ENCODE measurements at regions not wholly inside any gene's neighbourhood (a gene's known extent, or its start where the extent isn't known, plus 50 kb on each side); places are given as distances from the start of the nearest gene placed in this dataset.

GRCh38 chr21:34199121-34199910 is 125.9 kb downstream of the MRPS6 start:
- TF ChIP-seq CTCF (IDR thresholded peaks at IDR 0.05; ENCODE audit: low read length) (no peak), EZH2 (optimal IDR thresholded peaks at IDR 0.05; ENCODE audit: low read depth, low read length) (no peak)
